ENCODE measurements at regions not wholly inside any gene's neighbourhood (a gene's known extent, or its start where the extent isn't known, plus 50 kb on each side); places are given as distances from the start of the nearest gene placed in this dataset.
"Not testable (repeated sequence)": the region's sequence is repeated elsewhere in the genome, so short reads cannot be mapped to it uniquely, and the experiment has no call there.

GRCh38 chr4:135476272-135476671, 1274.7 kb upstream of the PABPC4L start:
- intact Hi-C loops (cut with micrococcal nuclease): no loop called here
- H3K4me3 ChIP-seq (replicated peaks in 1 of 3; ENCODE audit: insufficient read depth in 1 of 3, low read depth in 1 of 3, low read length in 3 of 3): no peak overlapping the region
- H3K4me1 ChIP-seq (ENCODE audit: control insufficient read depth, extremely low read depth, insufficient read depth, low read length): no peaks in the 10 kb centered on the region
- TF ChIP-seq POLR2AphosphoS5 (IDR thresholded peaks at IDR 0.05; ENCODE audit: insufficient read depth, low read depth, low read length) (no peak), MYC (IDR thresholded peaks at IDR 0.05; ENCODE audit: low read depth, low read length) (no peak), JUN (IDR thresholded peaks at IDR 0.05; ENCODE audit: borderline replicate concordance, insufficient read depth, insufficient read length, low read depth) (no peak)
- H3K9ac ChIP-seq (replicated peaks; ENCODE audit: extremely low read depth, insufficient read depth, low read length): no peak overlapping the region
- H3K79me2 ChIP-seq (ENCODE audit: control insufficient read depth, insufficient read depth, low read length): no peaks in the 10 kb centered on the region
- POLR2A ChIA-PET: no interaction called here
- H3K36me3 ChIP-seq (ENCODE audit: control insufficient read depth in 2 of 2, extremely low read depth in 1 of 2, insufficient read depth in 2 of 2, low read length in 2 of 2): no peaks in the 10 kb centered on the region
- no peak overlapping the region for H2AFZ ChIP-seq (ENCODE audit: low read depth, low read length)
- no peaks in the 10 kb centered on the region for H3K9me1 ChIP-seq (replicated peaks; ENCODE audit: control insufficient read depth, extremely low read depth, insufficient read depth, low read length)
- DNase-seq (ENCODE audit: low read depth, low spot score) (no peak), FAIRE-seq (no peak)
- dilution Hi-C loops (cut with MboI; ENCODE audit: extremely low pct_ligation_motif_present, low sequenced_read_pairs): no loop called here
- CTCF ChIA-PET: no interaction called here
- no peaks in the 10 kb centered on the region for H3K9me3 ChIP-seq (replicated peaks; ENCODE audit: control insufficient read depth, insufficient read depth, low read length)
- BruUV-seq (replicated peaks): no TSS peak
- no peak overlapping the region for H3K27ac ChIP-seq (ENCODE audit: insufficient read depth, low read depth, low read length)
- H3K4me2 ChIP-seq (ENCODE audit: insufficient read depth, low read length): no peak overlapping the region
- H4K20me1 ChIP-seq (replicated peaks; ENCODE audit: control insufficient read depth, extremely low read depth, insufficient read depth, low read length): no peaks in the 10 kb centered on the region
- no peaks in the 10 kb centered on the region for H3K27me3 ChIP-seq (ENCODE audit: control insufficient read depth in 2 of 2, insufficient read depth in 2 of 2, low read length in 2 of 2)

- H3K9ac ChIP-seq (replicated peaks; ENCODE audit: extremely low read depth, insufficient read depth, low read length): no peak overlapping the region
- no peaks in the 10 kb centered on the region for H3K27me3 ChIP-seq (ENCODE audit: control insufficient read depth in 2 of 2, insufficient read depth in 2 of 2, low read length in 2 of 2)
- no peaks in the 10 kb centered on the region for H4K20me1 ChIP-seq (replicated peaks; ENCODE audit: control insufficient read depth, extremely low read depth, insufficient read depth, low read length)
- intact Hi-C loops (cut with micrococcal nuclease): no loop called here
- no peak overlapping the region for H3K4me3 ChIP-seq (replicated peaks in 1 of 3; ENCODE audit: insufficient read depth in 1 of 3, low read depth in 1 of 3, low read length in 3 of 3)
- dilution Hi-C loops (cut with MboI; ENCODE audit: extremely low pct_ligation_motif_present, low sequenced_read_pairs): no loop called here
- H3K27ac ChIP-seq (ENCODE audit: insufficient read depth, low read depth, low read length): no peak overlapping the region
- no peaks in the 10 kb centered on the region for H3K9me1 ChIP-seq (replicated peaks; ENCODE audit: control insufficient read depth, extremely low read depth, insufficient read depth, low read length)
- H3K4me2 ChIP-seq (ENCODE audit: insufficient read depth, low read length): no peak overlapping the region
- BruUV-seq (replicated peaks): no TSS peak
- no peaks in the 10 kb centered on the region for H3K79me2 ChIP-seq (ENCODE audit: control insufficient read depth, insufficient read depth, low read length)
- ChIA-PET CTCF (interaction anchor here (0.9 kb wide), 1 partner anchor 46 kb away, joined by 3 read pairs; no protein-coding TSS in a partner anchor), POLR2A (no interaction called here)
- DNase-seq (ENCODE audit: low read depth, low spot score): no peak
- H3K9me3 ChIP-seq (replicated peaks; ENCODE audit: control insufficient read depth, insufficient read depth, low read length): no peaks in the 10 kb centered on the region
- FAIRE-seq: no peak
- H2AFZ ChIP-seq (ENCODE audit: low read depth, low read length): no peak overlapping the region
- TF ChIP-seq MYC (IDR thresholded peaks at IDR 0.05; ENCODE audit: low read depth, low read length) (no peak), JUN (IDR thresholded peaks at IDR 0.05; ENCODE audit: borderline replicate concordance, insufficient read depth, insufficient read length, low read depth) (no peak), FOS (IDR thresholded peaks at IDR 0.05; ENCODE audit: borderline replicate concordance, insufficient read depth, low read length) (no peak), CTCF (IDR thresholded peaks at IDR 0.05; ENCODE audit: extremely low read depth in 1 of 2, insufficient read depth in 1 of 2, low read depth in 1 of 2, low read length in 2 of 2) (no peak), POLR2A (IDR thresholded peaks at IDR 0.05; ENCODE audit: low read depth, low read length) (no peak), POLR2AphosphoS5 (IDR thresholded peaks at IDR 0.05; ENCODE audit: insufficient read depth, low read depth, low read length) (no peak), EZH2 (IDR thresholded peaks at IDR 0.05; ENCODE audit: borderline replicate concordance, low read depth, low read length, severe bottlenecking) (no peak), GATA2 (IDR thresholded peaks at IDR 0.05; ENCODE audit: insufficient read depth, insufficient read length, low read depth, low read length) (no peak), MAX (IDR thresholded peaks at IDR 0.05; ENCODE audit: insufficient read depth, insufficient read length) (no peak)
- H3K4me1 ChIP-seq (ENCODE audit: control insufficient read depth, extremely low read depth, insufficient read depth, low read length): no peaks in the 10 kb centered on the region
- no peaks in the 10 kb centered on the region for H3K36me3 ChIP-seq (ENCODE audit: control insufficient read depth in 2 of 2, extremely low read depth in 1 of 2, insufficient read depth in 2 of 2, low read length in 2 of 2)
Observed at GRCh38 chr4:135464311-135464710, 1262.7 kb upstream of the PABPC4L start.

GRCh38 chr4:135447598-135447997, 1246.0 kb upstream of the PABPC4L start:
- H3K9me1 ChIP-seq (replicated peaks; ENCODE audit: control insufficient read depth, extremely low read depth, insufficient read depth, low read length); BruUV-seq (replicated peaks); CTCF ChIA-PET; H2AFZ ChIP-seq (ENCODE audit: low read depth, low read length); H3K9me3 ChIP-seq (replicated peaks; ENCODE audit: control insufficient read depth, insufficient read depth, low read length); H3K9ac ChIP-seq (replicated peaks; ENCODE audit: extremely low read depth, insufficient read depth, low read length); H3K27me3 ChIP-seq (ENCODE audit: control insufficient read depth in 2 of 2, insufficient read depth in 2 of 2, low read length in 2 of 2); DNase-seq (ENCODE audit: low read depth, low spot score); H3K79me2 ChIP-seq (ENCODE audit: control insufficient read depth, insufficient read depth, low read length); H3K27ac ChIP-seq (ENCODE audit: insufficient read depth, low read depth, low read length); FAIRE-seq; POLR2A ChIA-PET; H3K4me3 ChIP-seq (replicated peaks in 1 of 3; ENCODE audit: insufficient read depth in 1 of 3, low read depth in 1 of 3, low read length in 3 of 3); dilution Hi-C loops (cut with MboI; ENCODE audit: extremely low pct_ligation_motif_present, low sequenced_read_pairs); H3K4me1 ChIP-seq (ENCODE audit: control insufficient read depth, extremely low read depth, insufficient read depth, low read length); intact Hi-C loops (cut with micrococcal nuclease); H3K4me2 ChIP-seq (ENCODE audit: insufficient read depth, low read length); H3K36me3 ChIP-seq (ENCODE audit: control insufficient read depth in 2 of 2, extremely low read depth in 1 of 2, insufficient read depth in 2 of 2, low read length in 2 of 2); H4K20me1 ChIP-seq (replicated peaks; ENCODE audit: control insufficient read depth, extremely low read depth, insufficient read depth, low read length): not testable (repeated sequence)
